H1 (cell line): ENCODE measurements at regions not wholly inside any gene's neighbourhood (a gene's known extent, or its start where the extent isn't known, plus 50 kb on each side); places are given as distances from the start of the nearest gene placed in this dataset.

ENCODE experiments used
- BACH1 ChIP-seq: IDR thresholded peaks from 2 replicates; pipeline ENCODE4 v1.6.1; 2012; ENCODE audit warnings: low read length, improper control_type of control experiment
- CEBPB ChIP-seq: IDR thresholded peaks from 2 replicates; pipeline ENCODE4 v1.6.1; 2012; ENCODE audit warnings: low read depth, low read length
- CHD2 ChIP-seq: IDR thresholded peaks from 2 replicates; pipeline ENCODE4 v1.6.1; 2012; ENCODE audit warnings: low read length, improper control_type of control experiment
- CHD7 ChIP-seq: fragments of 300-600 bp; sonication (generic); IDR thresholded peaks from 2 replicates; pipeline ENCODE4 v1.7.1; 2012; ENCODE audit warnings: low read length, moderate library complexity, mild to moderate bottlenecking, inconsistent platforms; ENCODE audit not compliant: insufficient replicate concordance
- CTCF ChIP-seq, 3 experiments: IDR thresholded peaks; 1 replicate in 2 of 3; 2 replicates in 1 of 3; pipeline versions ENCODE4 v1.5.1 to v1.6.1; 2011; ENCODE audit warnings: low read length in 3 of 3, mild to moderate bottlenecking in 3 of 3, inconsistent platforms in 2 of 3, low read depth in 1 of 3, moderate library complexity in 1 of 3; ENCODE audit not compliant: insufficient read depth in 1 of 3; ENCODE audit errors: control extremely low read depth in 1 of 3
- MAX ChIP-seq: IDR thresholded peaks from 2 replicates; pipeline ENCODE4 v1.6.1; 2012; ENCODE audit warnings: inconsistent platforms
- RNF2 ChIP-seq: fragments of 200-900, 300-1000 bp; sonication (generic); IDR thresholded peaks from 2 replicates; pipeline ENCODE4 v1.7.1; 2016; ENCODE audit warnings: borderline replicate concordance, low read depth, mild to moderate bottlenecking, antibody characterized with exemption, low read length; ENCODE audit not compliant: poor library complexity, severe bottlenecking; ENCODE audit errors: missing control alignments
- SIN3A ChIP-seq, 2 experiments: IDR thresholded peaks in 1 of 2; conservative IDR thresholded peaks in 1 of 2; 2 replicates each; pipeline ENCODE4 v1.6.1; 2011 to 2012; ENCODE audit warnings: low read length in 2 of 2, improper control_type of control experiment in 1 of 2, low read depth in 1 of 2, mild to moderate bottlenecking in 1 of 2

GRCh38 chr2:43024515-43025011, 201.8 kb downstream of the ZFP36L2 start (continued):
- TF ChIP-seq CHD7 (no peak), CHD2 (peak; percentile 52; the same call in 1 of the 2 replicates), BACH1 (no peak), MAX (peak; percentile 46; the same call in 1 of the 2 replicates), SIN3A (conservative IDR thresholded peaks at IDR 0.05 in 1 of 2, IDR thresholded peaks at IDR 0.05 in 1 of 2; ENCODE audit: low read depth in 1 of 2, low read length in 2 of 2) (0 out of 4 replicates have a peak, but pooled peaks of 1 of the 2 experiments have one; percentile 12), CTCF (IDR thresholded peaks at IDR 0.05; ENCODE audit: control extremely low read depth in 1 of 3, insufficient read depth in 1 of 3, low read depth in 1 of 3, low read length in 3 of 3) (peak; percentile 87 to 93 (median 90)), CEBPB (no peak), RNF2 (no peak)
